ENCODE measurements at regions not wholly inside any gene's neighbourhood (a gene's known extent, or its start where the extent isn't known, plus 50 kb on each side); places are given as distances from the start of the nearest gene placed in this dataset.
"Not testable (repeated sequence)": the region's sequence is repeated elsewhere in the genome, so short reads cannot be mapped to it uniquely, and the experiment has no call there.

- Histone ChIP-seq H3K27ac (no peak overlapping the region), H3K4me3 (no peak overlapping the region)
Measured at GRCh38 chr12:83919081-83919480, 993.5 kb downstream of the SLC6A15 start.

GRCh38 chr12:83904175-83904574 lies 1008.4 kb downstream of the SLC6A15 start:
- H3K27ac ChIP-seq, result no peak overlapping the region
- H3K4me3 ChIP-seq, result no peak overlapping the region

GRCh38 chr12:83896416-83896815 lies 1016.2 kb downstream of the SLC6A15 start:
- Histone ChIP-seq H3K27ac (no peak overlapping the region), H3K4me3 (no peak overlapping the region)

GRCh38 chr12:83893101-83893500 lies 1019.5 kb downstream of the SLC6A15 start:
- Histone ChIP-seq H3K4me3 (no peak overlapping the region), H3K27ac (no peak overlapping the region)

GRCh38 chr12:83889745-83890144 lies 1022.9 kb downstream of the SLC6A15 start:
- Histone ChIP-seq H3K4me3 (no peak overlapping the region), H3K27ac (no peak overlapping the region)

- Histone ChIP-seq H3K27ac (no peak overlapping the region), H3K4me3 (no peak overlapping the region)
Measured at GRCh38 chr12:83886479-83886878, 1026.1 kb downstream of the SLC6A15 start.

- H3K27ac ChIP-seq, H3K4me3 ChIP-seq: not testable (repeated sequence)
Measured at GRCh38 chr12:83870921-83871599, 1041.5 kb downstream of the SLC6A15 start.

GRCh38 chr12:83866477-83866876 lies 1046.1 kb downstream of the SLC6A15 start:
- H3K4me3 ChIP-seq, result no peak overlapping the region
- H3K27ac ChIP-seq, result no peak overlapping the region

GRCh38 chr12:83865431-83865830 lies 1047.2 kb downstream of the SLC6A15 start:
- no peak overlapping the region for H3K27ac ChIP-seq

GRCh38 chr12:83864054-83864453 lies 1048.5 kb downstream of the SLC6A15 start:
- H3K4me3 ChIP-seq, result no peak overlapping the region
- H3K27ac ChIP-seq, result no peak overlapping the region

More at GRCh38 chr12:83865431-83865830, 1047.2 kb downstream of the SLC6A15 start:
- no peak overlapping the region for H3K4me3 ChIP-seq

- H3K27ac ChIP-seq, result no peak overlapping the region
- no peak overlapping the region for H3K4me3 ChIP-seq
Measured at GRCh38 chr12:83859021-83859420, 1053.6 kb downstream of the SLC6A15 start.

GRCh38 chr12:83856803-83857202 lies 1055.8 kb downstream of the SLC6A15 start:
- no peak overlapping the region for H3K4me3 ChIP-seq
- H3K27ac ChIP-seq, result no peak overlapping the region

GRCh38 chr12:83850531-83850930 lies 1062.1 kb downstream of the SLC6A15 start:
- Histone ChIP-seq H3K27ac (no peak overlapping the region), H3K4me3 (no peak overlapping the region)

- no peak overlapping the region for H3K4me3 ChIP-seq
- no peak overlapping the region for H3K27ac ChIP-seq
Measured at GRCh38 chr12:83848702-83849101, 1063.9 kb downstream of the SLC6A15 start.

- Histone ChIP-seq H3K27ac (no peak overlapping the region), H3K4me3 (no peak overlapping the region)
Measured at GRCh38 chr12:83843541-83843940, 1069.1 kb downstream of the SLC6A15 start.

- Histone ChIP-seq H3K4me3 (no peak overlapping the region), H3K27ac (no peak overlapping the region)
Measured at GRCh38 chr12:83841620-83842019, 1071.0 kb downstream of the SLC6A15 start.

GRCh38 chr12:83827860-83828259 lies 1084.7 kb downstream of the SLC6A15 start:
- no peak overlapping the region for H3K27ac ChIP-seq
- H3K4me3 ChIP-seq, result no peak overlapping the region

- Histone ChIP-seq H3K4me3 (no peak overlapping the region), H3K27ac (peak overlapping the region in 1 of 21 experiments; percentile 32)
Measured at GRCh38 chr12:83827193-83827592, 1085.4 kb downstream of the SLC6A15 start.

GRCh38 chr12:83826112-83826511 lies 1086.5 kb downstream of the SLC6A15 start:
- H3K4me3 ChIP-seq, result no peak overlapping the region

GRCh38 chr12:83823386-83824045 lies 1089.1 kb downstream of the SLC6A15 start:
- Histone ChIP-seq H3K27ac (no peak overlapping the region), H3K4me3 (no peak overlapping the region)

More at GRCh38 chr12:83826112-83826511, 1086.5 kb downstream of the SLC6A15 start:
- H3K27ac ChIP-seq, result no peak overlapping the region

- H3K4me3 ChIP-seq, result no peak overlapping the region
- no peak overlapping the region for H3K27ac ChIP-seq
Measured at GRCh38 chr12:83821967-83822366, 1090.6 kb downstream of the SLC6A15 start.

Data from skin epidermis (tissue), 12 donors.